Erythroblast (primary cell): ENCODE measurements at regions not wholly inside any gene's neighbourhood (a gene's known extent, or its start where the extent isn't known, plus 50 kb on each side); places are given as distances from the start of the nearest gene placed in this dataset.
"Not testable (repeated sequence)": the region's sequence is repeated elsewhere in the genome, so short reads cannot be mapped to it uniquely, and the experiment has no call there.

ENCODE experiments used
- DNase-seq, 2 experiments: peaks; one replicate each; lab custom pipeline; 2025; lab: John Stamatoyannopoulos, UW
- GATA1 ChIP-seq: IDR thresholded peaks from 2 replicates; pipeline ENCODE4 v1.6.1; 2011; ENCODE audit warnings: low read depth, mild to moderate bottlenecking, control low read depth, low read length, moderate library complexity
- POLR2A ChIP-seq: IDR thresholded peaks from 2 replicates; pipeline ENCODE4 v1.6.1; 2011; ENCODE audit warnings: mild to moderate bottlenecking, low read length

DNA sequence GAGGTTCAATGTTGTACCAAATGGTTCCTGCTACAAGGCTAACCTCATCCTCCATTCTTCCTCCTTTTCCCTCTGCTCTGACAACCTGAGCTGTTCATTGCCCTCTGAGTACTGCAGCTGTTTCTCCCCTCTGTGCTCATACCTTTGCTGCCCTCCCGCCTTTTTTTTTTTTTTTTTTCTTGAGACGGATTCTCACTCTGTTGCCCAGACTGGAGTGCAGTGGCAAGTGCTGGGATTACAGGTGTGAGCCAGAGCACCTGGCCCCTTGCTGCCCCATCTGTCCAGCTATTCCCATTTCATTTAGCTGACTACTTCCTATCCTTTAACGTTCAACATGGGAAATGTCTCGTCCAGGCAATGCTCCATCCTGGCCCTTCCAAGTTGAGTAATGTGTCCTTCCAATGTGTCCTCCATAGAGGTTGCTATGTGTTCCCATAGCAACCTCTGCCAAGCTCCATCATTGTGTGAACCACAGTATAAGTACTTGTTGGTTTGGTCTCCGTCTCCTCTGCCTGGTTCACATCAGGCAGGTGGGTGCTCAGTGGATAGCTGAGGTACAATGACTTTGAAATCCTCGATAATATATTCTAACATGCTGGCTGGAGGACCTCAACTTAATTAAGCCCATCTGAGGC is 179.9 kb upstream of the ANKRD28 start:
- DNase-seq, result no peak
- no peak for TF ChIP-seq POLR2A
- no peak for TF ChIP-seq GATA1

DNA sequence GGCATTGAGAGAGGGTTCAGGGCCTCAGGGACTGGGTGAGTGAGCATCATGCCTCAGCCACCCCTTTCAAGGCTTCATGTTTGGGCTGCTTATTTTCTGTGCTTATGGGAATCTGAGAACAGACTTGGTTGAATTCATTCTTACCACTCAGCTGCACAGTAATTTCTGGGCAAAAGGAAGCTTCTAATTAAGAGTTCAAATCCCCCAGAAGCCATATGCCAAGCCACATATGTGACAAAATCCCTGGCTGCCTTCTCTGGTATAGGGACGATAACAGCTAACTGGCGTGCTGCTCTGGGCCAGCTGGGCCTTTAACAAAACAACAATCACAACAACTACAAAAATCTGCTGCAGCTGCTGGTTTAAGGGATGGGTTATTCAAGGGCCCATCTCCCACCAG is 181.0 kb upstream of the ANKRD28 start:
- no peak for DNase-seq
- TF ChIP-seq GATA1 (no peak), POLR2A (no peak)

DNA sequence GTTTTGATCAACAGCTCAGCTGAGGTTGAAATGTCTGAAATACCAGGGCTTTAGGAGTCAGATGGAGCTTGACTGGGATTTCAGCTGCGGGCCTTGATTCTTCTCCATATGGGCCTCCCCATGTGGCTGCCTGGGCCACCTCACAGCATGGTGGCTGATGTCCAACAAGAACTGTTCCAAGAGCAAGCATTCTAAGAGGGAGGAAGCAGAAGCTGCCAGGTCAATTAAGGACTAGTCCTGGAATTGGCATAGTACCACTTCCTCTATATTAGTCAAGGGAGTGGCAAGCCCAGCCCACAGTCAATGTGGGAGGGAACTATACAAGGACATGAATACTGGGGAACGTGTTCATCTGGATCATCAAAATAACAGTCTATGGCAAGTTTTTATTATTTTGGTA is 181.7 kb upstream of the ANKRD28 start:
- TF ChIP-seq GATA1, result no peak
- TF ChIP-seq POLR2A, result no peak
- no peak for DNase-seq

DNA sequence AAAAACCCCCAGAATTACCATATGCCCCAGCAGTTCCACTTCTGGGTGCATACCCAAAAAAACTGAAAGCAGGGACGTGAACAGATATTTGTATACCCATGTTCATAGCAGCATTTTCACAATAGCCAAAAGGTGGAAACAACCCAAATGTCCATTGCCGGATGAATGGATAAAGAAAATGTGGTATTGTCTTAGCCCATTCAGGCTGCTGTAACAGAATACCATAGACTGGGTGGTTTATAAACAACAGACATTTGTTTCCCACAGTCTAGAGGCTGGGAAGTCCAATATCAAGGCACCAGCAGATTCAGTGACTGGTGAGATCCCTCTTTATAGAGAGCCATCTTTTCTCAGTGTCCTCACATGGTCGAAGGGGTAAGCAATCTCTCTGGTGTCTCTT is 182.1 kb upstream of the ANKRD28 start:
- TF ChIP-seq GATA1 (no peak), POLR2A (no peak)
- DNase-seq, result no peak

DNA sequence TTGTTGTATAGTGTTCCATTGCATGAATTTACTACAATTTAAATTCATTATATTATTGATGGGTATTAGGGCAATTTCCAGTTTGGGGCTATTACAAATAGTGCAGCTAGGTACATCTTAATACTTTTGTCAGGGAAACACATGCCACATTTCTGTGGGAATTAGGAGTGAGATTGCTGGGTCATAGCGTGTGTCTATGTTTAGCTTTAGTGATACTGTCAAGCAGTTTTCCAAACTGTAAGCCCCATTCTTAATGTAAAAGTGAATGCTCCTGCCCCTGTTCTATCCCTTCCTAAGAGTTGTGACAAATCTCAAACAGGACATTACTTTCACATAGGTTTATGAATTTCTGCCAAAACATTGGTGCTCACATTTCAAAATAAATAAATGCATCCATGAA is 184.5 kb upstream of the ANKRD28 start:
- TF ChIP-seq GATA1 (no peak), POLR2A (no peak)
- DNase-seq, result no peak

DNA sequence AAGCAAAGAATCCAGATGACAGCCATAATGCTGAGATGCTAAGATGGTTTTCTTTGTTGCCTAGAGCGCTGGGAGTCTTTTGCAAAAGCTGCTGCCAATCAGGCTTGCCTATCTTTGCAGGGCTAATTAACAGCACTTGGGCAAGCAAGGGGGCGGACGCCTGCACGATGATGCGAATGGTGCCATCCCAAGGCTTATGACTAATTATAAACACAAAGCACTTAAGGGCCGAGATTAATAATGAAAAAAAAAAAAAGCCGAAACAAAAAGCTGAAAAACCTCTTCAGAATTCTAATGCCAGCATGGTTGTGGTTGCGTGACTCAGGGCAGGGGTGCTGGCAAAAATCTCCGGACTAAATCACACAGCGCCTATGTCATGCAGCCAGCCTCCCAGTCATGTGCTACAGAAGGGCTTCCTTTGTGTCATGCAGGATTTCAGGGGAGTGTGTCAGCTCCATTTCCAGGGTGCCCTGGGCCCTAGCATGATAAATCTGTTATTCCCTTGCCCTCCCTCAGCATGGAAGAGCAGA is 185.0 kb upstream of the ANKRD28 start:
- TF ChIP-seq GATA1 (no peak), POLR2A (no peak)
- DNase-seq, result no peak

DNA sequence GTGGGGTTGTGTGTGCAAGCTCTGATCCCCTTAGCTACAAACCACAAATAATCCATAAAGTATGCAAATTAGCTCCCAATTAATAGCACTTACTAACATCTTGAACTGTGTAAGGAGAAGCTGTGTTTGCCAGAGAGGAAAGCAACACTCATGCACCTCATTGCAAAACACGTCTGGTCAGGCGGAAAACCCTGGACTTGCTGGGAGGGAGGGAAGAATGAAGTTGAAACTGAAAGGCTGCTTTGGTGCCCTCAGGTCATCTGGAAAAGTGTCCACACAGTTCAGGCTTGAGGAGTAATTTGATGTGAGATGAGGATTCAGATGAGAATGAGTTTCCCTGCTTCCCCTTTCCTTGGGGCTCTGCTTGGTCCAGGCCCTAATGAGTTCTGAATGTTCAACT is 185.5 kb upstream of the ANKRD28 start:
- no peak for DNase-seq

DNA sequence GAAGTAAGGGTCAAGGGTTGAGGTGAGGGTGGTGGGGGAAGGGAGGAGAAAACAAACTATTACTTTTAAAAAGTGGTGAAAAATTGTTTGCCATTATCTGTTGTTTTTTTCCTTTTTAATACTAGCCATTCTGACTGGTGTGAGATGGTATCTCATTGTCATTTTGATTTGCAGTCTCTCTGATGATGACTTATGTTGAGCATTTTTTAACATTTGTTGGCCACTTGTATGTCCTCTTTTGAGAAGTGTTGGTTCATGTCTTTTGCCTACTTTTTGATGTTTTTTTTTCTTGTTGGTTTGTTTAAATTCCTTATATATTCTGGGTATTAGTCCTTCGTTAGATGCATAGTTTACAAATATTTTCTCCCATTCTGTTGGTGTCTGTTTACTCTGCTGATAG is 185.9 kb upstream of the ANKRD28 start:
- no peak for DNase-seq
- no peak for TF ChIP-seq GATA1
- no peak for TF ChIP-seq POLR2A

More for the DNA sequence above, 185.5 kb upstream of the ANKRD28 start:
- TF ChIP-seq GATA1 (no peak), POLR2A (no peak)

DNA sequence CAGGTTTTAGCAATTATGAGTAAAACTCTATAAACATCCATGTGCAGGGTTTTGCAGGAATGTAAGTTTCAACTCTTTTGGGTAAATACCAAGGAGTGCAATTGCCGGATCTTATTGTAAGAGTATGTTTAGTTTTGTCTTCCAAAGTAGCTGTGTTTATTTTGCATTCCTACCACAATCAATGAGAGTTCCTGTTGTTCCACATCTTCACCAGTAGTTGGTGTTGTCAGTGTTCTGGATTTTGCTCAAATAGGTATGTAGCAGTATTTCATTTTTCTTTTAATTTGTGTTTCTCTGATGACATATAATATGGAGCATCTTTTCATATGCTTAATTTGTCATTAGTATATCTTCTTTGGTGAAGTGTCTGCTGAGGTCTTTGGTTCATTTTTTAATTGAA is 185.1 kb upstream of the GALNT15 start:
- no peak for DNase-seq

DNA sequence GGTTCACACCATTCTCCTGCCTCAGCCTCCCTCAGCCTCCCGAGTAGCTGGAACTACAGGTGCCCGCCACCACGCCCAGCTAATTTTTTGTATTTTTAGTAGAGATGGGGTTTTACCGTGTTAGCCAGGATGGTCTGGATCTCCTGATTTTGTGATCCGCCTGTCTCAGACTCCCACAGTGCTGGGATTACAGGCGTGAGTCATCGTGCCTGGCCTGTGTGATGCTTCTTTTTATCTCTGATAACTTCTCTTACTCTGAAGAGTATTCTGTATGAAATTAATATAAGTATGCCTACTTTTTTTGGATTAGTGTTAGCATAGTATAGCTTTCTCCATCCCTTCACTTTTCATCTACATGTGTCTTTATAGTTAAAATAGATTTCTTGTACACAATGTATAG is 180.8 kb upstream of the GALNT15 start:
- not testable (repeated sequence) for DNase-seq

More for the DNA sequence above, 185.1 kb upstream of the GALNT15 start:
- no peak for TF ChIP-seq POLR2A

DNA sequence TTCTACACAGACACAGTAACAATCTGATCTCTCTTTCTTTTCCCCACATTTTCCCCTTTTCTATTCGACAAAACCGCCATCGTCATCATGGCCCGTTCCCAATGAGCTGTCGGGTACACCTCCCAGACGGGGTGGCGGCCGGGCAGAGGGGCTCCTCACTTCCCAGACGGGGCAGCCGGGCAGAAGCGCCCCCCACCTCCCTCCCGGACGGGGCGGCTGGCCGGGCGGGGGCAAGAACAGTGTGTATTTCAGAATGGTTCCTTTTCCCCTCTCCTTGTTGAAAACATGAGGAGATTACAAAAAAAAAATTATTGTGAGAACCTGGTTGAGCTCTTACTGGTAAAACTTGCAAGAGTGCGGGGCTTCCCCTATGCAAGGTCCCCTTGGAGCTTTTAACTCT is 178.0 kb upstream of the GALNT15 start:
- DNase-seq, result not testable (repeated sequence)

DNA sequence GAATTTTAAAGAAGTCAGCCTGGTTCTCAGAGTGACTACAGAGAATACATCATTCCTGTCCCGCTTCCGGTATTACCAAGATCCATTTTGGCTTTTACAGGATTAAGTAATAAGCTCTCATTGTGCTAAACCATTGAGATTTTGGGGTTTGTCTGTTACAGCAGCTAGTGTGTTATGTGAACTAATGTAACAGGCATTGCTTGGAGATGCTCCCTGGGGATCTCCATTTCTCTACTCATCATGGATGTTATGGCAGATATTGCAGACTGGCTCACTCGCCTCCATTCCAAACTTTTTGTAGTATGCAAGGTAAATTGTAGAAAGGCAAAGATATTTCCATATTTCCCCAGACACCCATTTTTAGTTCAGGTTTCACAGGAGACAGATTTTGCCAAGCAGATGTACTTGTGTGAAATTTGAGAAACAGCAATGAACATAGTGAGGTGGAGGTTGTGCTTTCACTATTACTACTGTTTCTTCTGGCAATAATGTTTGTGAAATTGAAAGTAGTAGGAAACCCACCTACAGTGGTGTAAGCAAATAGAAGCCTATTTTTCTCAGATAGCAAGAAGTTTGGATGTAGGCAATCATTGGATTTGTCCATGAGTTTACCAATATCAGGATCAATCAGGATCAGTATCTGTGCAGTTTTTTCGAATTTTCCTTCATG is 177.1 kb upstream of the GALNT15 start:
- TF ChIP-seq GATA1, result no peak
- no peak for TF ChIP-seq POLR2A
- no peak for DNase-seq

DNA sequence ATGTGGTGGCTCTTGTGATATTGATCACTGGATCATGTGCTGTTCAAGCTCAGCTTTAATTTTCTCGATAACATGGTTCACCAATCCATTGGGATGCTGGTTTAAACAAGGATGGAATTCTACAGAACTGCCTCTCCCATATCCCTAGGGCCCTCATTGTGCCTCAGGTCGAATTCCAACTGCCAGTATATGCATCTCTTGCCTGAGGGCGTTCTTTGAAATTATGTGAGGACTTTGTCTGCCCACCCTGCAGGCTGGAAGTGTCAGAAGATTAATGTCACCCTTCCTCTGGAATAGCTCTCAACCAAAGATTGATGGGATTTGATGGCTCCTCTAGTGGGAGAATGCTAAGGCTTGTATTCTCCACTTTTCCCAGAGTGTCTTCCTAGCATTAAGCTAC is 175.6 kb upstream of the GALNT15 start:
- no peak for DNase-seq
- no peak for TF ChIP-seq GATA1
- no peak for TF ChIP-seq POLR2A

DNA sequence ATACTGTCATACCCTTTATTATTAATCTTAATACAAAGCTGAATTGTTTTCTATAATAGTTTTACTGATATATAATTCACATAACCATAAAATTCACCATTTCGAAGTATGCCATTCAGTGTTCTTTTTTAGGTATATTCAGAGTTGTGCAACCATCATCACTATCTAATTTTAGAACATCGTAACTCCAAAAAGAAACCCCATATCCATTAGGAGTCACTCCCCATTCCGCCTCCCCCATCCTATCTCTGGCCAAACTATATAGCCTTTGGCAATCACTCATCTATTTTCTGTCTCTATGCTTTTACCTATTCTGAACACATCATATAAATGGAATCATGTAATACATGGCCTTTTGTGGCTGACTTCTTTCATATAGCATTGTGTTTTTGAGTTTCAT is 169.7 kb upstream of the GALNT15 start:
- no peak for TF ChIP-seq GATA1
- no peak for TF ChIP-seq POLR2A
- DNase-seq, result no peak

DNA sequence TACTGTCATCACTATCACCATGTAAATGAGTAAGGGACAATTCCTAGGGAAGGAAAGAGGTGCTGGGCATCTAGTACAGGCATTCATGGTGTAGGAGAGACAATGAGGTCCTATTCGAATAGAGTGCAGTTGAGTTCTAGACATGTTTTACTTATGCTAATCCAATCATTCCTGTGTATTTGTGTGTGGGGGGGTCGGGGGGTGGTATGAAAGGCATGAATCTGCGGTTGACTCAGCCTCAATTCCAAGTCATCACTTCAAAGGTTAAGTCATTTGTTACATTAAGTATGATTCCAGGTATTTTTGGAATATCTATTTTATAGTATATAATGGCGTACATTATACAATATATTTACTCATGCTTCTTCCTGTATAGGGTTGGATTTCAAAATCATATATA is 163.1 kb upstream of the GALNT15 start:
- TF ChIP-seq GATA1, result no peak
- no peak for TF ChIP-seq POLR2A
- no peak for DNase-seq
